ENCODE measurements at regions not wholly inside any gene's neighbourhood (a gene's known extent, or its start where the extent isn't known, plus 50 kb on each side); places are given as distances from the start of the nearest gene placed in this dataset.

DNA sequence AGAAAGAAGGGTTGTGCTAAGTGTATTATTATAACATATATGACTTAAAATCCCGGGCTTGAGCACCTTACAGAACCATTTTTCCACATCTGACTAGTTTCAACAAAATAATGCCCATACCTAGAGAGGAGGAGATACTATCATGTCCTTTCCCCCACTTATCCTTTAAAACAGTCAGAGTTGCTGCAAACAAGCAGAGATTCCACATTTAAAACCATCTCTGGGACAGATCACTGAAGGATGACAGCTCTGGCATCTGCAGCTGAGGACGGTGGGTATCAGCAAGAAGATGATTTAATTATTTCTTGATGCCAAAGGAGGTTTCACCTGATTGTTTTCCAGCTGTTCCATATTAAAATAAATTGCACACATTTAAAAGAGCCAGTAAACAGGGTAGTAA lies 328.0 kb upstream of the TMTC1 start:
- Histone ChIP-seq H4K91ac (ENCODE audit: insufficient read depth, low read depth, low read length) (no peak overlapping the region), H4K5ac (ENCODE audit: low read depth, low read length) (no peak overlapping the region), H3K18ac (ENCODE audit: low read depth, low read length) (no peak overlapping the region), H2BK120ac (ENCODE audit: low read depth, low read length) (no peak overlapping the region), H2AK9ac (replicated peaks; ENCODE audit: low read depth, low read length, poor library complexity) (no peak overlapping the region), H3K14ac (replicated peaks; ENCODE audit: low read depth, low read length) (no peak overlapping the region), H3K79me1 (ENCODE audit: low read depth in 1 of 2, low read length in 2 of 2) (no peaks in the 10 kb centered on the region), H3K27ac (ENCODE audit: insufficient read depth, low read length) (no peak overlapping the region), H2BK20ac (ENCODE audit: low read depth, low read length) (no peak overlapping the region), H2AFZ (replicated peaks; ENCODE audit: low read length, poor library complexity) (no peak overlapping the region), H3K56ac (ENCODE audit: extremely low read depth, insufficient read depth, low read length) (no peak overlapping the region), H3K4me3 (ENCODE audit: insufficient read depth, low read depth, low read length) (no peak overlapping the region), H3K23ac (ENCODE audit: low read depth, low read length) (no peak overlapping the region), H3K4ac (ENCODE audit: low read depth, low read length) (no peak overlapping the region), H3K9me3 (ENCODE audit: control insufficient read depth, insufficient read depth, low read length) (peaks cover 5% of the 10 kb centered on the region; the same call in 1 of the 2 replicates), H3K36me3 (ENCODE audit: control insufficient read depth, insufficient read depth, low read length) (no peaks in the 10 kb centered on the region), H3K27me3 (ENCODE audit: control insufficient read depth, insufficient read depth, low read length) (no peaks in the 10 kb centered on the region), H3K9ac (ENCODE audit: low read depth, low read length) (no peak overlapping the region), H2BK15ac (ENCODE audit: low read depth, low read length) (no peak overlapping the region), H4K8ac (ENCODE audit: low read depth in 2 of 2, low read length in 2 of 2) (no peak overlapping the region), H4K20me1 (ENCODE audit: insufficient read depth, low read length) (no peaks in the 10 kb centered on the region), H3K9me1 (ENCODE audit: insufficient read depth, low read length) (no peaks in the 10 kb centered on the region), H2BK5ac (ENCODE audit: low read depth, low read length, poor library complexity, severe bottlenecking) (no peak overlapping the region), H3K4me2 (ENCODE audit: low read depth, low read length) (no peak overlapping the region), H3K4me1 (ENCODE audit: control insufficient read depth, insufficient read depth, low read length) (0 out of 2 replicates have a peak, but pooled peaks cover 1% of the 10 kb centered on the region), H2AK5ac (ENCODE audit: low read depth, low read length) (no peak overlapping the region)
- no peak for ATAC-seq (ENCODE audit: low read depth)
- DNase-seq = no peak
- dilution Hi-C loops (cut with HindIII; ENCODE audit: low sequenced_read_pairs, unreplicated experiment) (no loop called here), intact Hi-C loops (cut with micrococcal nuclease) (no loop called here), in situ Hi-C loops (cut with MboI; ENCODE audit: low sequenced_read_pairs) (no loop called here)
- no peak for TF ChIP-seq BHLHE40 (IDR thresholded peaks at IDR 0.05; ENCODE audit: low read depth, low read length)
- no peak for TF ChIP-seq NFE2L2 (IDR thresholded peaks at IDR 0.05; ENCODE audit: low read depth, low read length)
- TF ChIP-seq FOS (IDR thresholded peaks at IDR 0.05; ENCODE audit: low read depth, low read length) = no peak
- no peak for TF ChIP-seq CTCF (conservative IDR thresholded peaks at IDR 0.05; ENCODE audit: low read depth, low read length)
- no peak for TF ChIP-seq RFX5 (IDR thresholded peaks at IDR 0.05; ENCODE audit: low read depth, low read length)
- TF ChIP-seq RAD21 (IDR thresholded peaks at IDR 0.05; ENCODE audit: low read length) = no peak
- TF ChIP-seq CEBPB (IDR thresholded peaks at IDR 0.05; ENCODE audit: low read depth, low read length) = no peak
- TF ChIP-seq, protein P1, sequence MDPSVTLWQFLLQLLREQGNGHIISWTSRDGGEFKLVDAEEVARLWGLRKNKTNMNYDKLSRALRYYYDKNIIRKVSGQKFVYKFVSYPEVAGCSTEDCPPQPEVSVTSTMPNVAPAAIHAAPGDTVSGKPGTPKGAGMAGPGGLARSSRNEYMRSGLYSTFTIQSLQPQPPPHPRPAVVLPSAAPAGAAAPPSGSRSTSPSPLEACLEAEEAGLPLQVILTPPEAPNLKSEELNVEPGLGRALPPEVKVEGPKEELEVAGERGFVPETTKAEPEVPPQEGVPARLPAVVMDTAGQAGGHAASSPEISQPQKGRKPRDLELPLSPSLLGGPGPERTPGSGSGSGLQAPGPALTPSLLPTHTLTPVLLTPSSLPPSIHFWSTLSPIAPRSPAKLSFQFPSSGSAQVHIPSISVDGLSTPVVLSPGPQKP (IDR thresholded peaks at IDR 0.05; ENCODE audit: borderline replicate concordance, low read depth, low read length) = no peak
- TF ChIP-seq CHD1 (IDR thresholded peaks at IDR 0.05; ENCODE audit: low read depth, low read length) = no peak
- TF ChIP-seq MAFK (IDR thresholded peaks at IDR 0.05; ENCODE audit: low read depth, low read length) = no peak
- TF ChIP-seq MXI1 (IDR thresholded peaks at IDR 0.05; ENCODE audit: borderline replicate concordance, low read depth, low read length) = no peak
- no peak for TF ChIP-seq MAZ (IDR thresholded peaks at IDR 0.05; ENCODE audit: borderline replicate concordance, low read depth, low read length)
- TF ChIP-seq, protein P2, sequence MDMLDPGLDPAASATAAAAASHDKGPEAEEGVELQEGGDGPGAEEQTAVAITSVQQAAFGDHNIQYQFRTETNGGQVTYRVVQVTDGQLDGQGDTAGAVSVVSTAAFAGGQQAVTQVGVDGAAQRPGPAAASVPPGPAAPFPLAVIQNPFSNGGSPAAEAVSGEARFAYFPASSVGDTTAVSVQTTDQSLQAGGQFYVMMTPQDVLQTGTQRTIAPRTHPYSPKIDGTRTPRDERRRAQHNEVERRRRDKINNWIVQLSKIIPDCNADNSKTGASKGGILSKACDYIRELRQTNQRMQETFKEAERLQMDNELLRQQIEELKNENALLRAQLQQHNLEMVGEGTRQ (IDR thresholded peaks at IDR 0.05; ENCODE audit: low read depth, low read length) = no peak
- ChIA-PET CTCF (no interaction called here), POLR2A (ENCODE audit: unreplicated experiment) (no interaction called here)
- BruUV-seq (replicated peaks) = no TSS peak
- no CpG with 5 or more reads among the region's 2 CpGs for WGBS, 2 experiments (ENCODE audit: extremely low coverage in 2 of 2, insufficient read length in 1 of 2)
